GM19395 (cell line): ENCODE measurements at regions not wholly inside any gene's neighbourhood (a gene's known extent, or its start where the extent isn't known, plus 50 kb on each side); places are given as distances from the start of the nearest gene placed in this dataset.

Experiments used
- ATAC-seq: cut with Tn5 transposase; IDR thresholded peaks from one replicate; pipeline ENCODE4 v1.9.1; 2021; ENCODE audit warnings: mild to moderate bottlenecking, moderate library complexity; ENCODE audit not compliant: unreplicated experiment

- ATAC-seq = no peak
Measured at GRCh38 chr15:95422255-95422654, 908.2 kb upstream of the NR2F2 start.

GRCh38 chr15:95425859-95426258, 904.6 kb upstream of the NR2F2 start:
- no peak for ATAC-seq

- ATAC-seq = no peak
Measured at GRCh38 chr15:95429345-95429744, 901.2 kb upstream of the NR2F2 start.

GRCh38 chr15:95431518-95431917, 899.0 kb upstream of the NR2F2 start:
- no peak for ATAC-seq

- ATAC-seq = no peak
Measured at GRCh38 chr15:95432878-95433405, 897.6 kb upstream of the NR2F2 start.

- ATAC-seq = no peak
Measured at GRCh38 chr15:95439922-95440376, 890.6 kb upstream of the NR2F2 start.

- no peak for ATAC-seq
Measured at GRCh38 chr15:95440712-95441111, 889.8 kb upstream of the NR2F2 start.

- ATAC-seq = no peak
Measured at GRCh38 chr15:95442107-95442719, 888.3 kb upstream of the NR2F2 start.

- ATAC-seq = no peak
Measured at GRCh38 chr15:95444860-95445259, 885.6 kb upstream of the NR2F2 start.

- no peak for ATAC-seq
Measured at GRCh38 chr15:95446854-95447253, 883.6 kb upstream of the NR2F2 start.

- ATAC-seq = no peak
Measured at GRCh38 chr15:95447486-95447885, 883.0 kb upstream of the NR2F2 start.

- no peak for ATAC-seq
Measured at GRCh38 chr15:95448531-95449229, 881.8 kb upstream of the NR2F2 start.

GRCh38 chr15:95449230-95449628, 881.3 kb upstream of the NR2F2 start:
- ATAC-seq = no peak

- ATAC-seq = no peak
Measured at GRCh38 chr15:95450413-95450812, 880.1 kb upstream of the NR2F2 start.

GRCh38 chr15:95451938-95452337, 878.6 kb upstream of the NR2F2 start:
- ATAC-seq = no peak

GRCh38 chr15:95454403-95455262, 875.9 kb upstream of the NR2F2 start:
- no peak for ATAC-seq

- no peak for ATAC-seq
Measured at GRCh38 chr15:95457520-95457919, 873.0 kb upstream of the NR2F2 start.

GRCh38 chr15:95458721-95459120, 871.8 kb upstream of the NR2F2 start:
- ATAC-seq = no peak

- ATAC-seq = no peak
Measured at GRCh38 chr15:95459273-95459672, 871.2 kb upstream of the NR2F2 start.

GRCh38 chr15:95464509-95464908, 866.0 kb upstream of the NR2F2 start:
- no peak for ATAC-seq

GRCh38 chr15:95468820-95469219, 861.7 kb upstream of the NR2F2 start:
- no peak for ATAC-seq
